Activated CD4-positive, alpha-beta memory T cell treated with anti-CD3 and anti-CD28 coated beads for 36 hours (primary cell): ENCODE measurements at regions not wholly inside any gene's neighbourhood (a gene's known extent, or its start where the extent isn't known, plus 50 kb on each side); places are given as distances from the start of the nearest gene placed in this dataset.
"Not testable (repeated sequence)": the region's sequence is repeated elsewhere in the genome, so short reads cannot be mapped to it uniquely, and the experiment has no call there.

ENCODE experiments used
- CTCF ChIA-PET: fragments of 350-600 bp; sonication (Branson Sonifier 250); formaldehyde crosslinking; loops from one replicate; lab custom pipeline; 2021; ENCODE audit warnings: antibody characterized with exemption, inconsistent platforms; lab: Charles Lee
- POLR2A ChIA-PET: fragments of 350-600 bp; sonication (Branson Sonifier 250); formaldehyde crosslinking; loops from one replicate; lab custom pipeline; 2021; ENCODE audit warnings: antibody characterized with exemption; lab: Charles Lee
- DNase-seq: peaks from one replicate; pipeline ENCODE4 v3.0.0-alpha.2; 2020
- H3K27ac Mint-ChIP-seq: one replicate; pipeline ENCODE4 v1.8.0; 2021; ENCODE audit warnings: mixed read lengths
- H3K27me3 Mint-ChIP-seq: one replicate; pipeline ENCODE4 v1.8.0; 2021; ENCODE audit warnings: mixed read lengths
- H3K36me3 Mint-ChIP-seq: one replicate; pipeline ENCODE4 v1.8.0; 2021; ENCODE audit warnings: mixed read lengths
- H3K4me1 Mint-ChIP-seq: one replicate; pipeline ENCODE4 v1.8.0; 2021; ENCODE audit warnings: low read depth, mixed read lengths
- H3K4me3 Mint-ChIP-seq: one replicate; pipeline ENCODE4 v1.8.0; 2021; ENCODE audit warnings: mild to moderate bottlenecking, mixed read lengths
- H3K9me3 Mint-ChIP-seq: one replicate; pipeline ENCODE4 v1.8.0; 2021; ENCODE audit warnings: mixed read lengths
- intact Hi-C: fragments of 100-400 bp; cut with micrococcal nuclease; formaldehyde crosslinking; loops from one replicate; pipeline ENCODE4 v1.15.1; 2023

GRCh38 chr16:75969120-75969519, 242.8 kb upstream of the CPHXL start:
- POLR2A ChIA-PET, intact Hi-C loops, CTCF ChIA-PET, H3K4me1 Mint-ChIP-seq, H3K27me3 Mint-ChIP-seq, DNase-seq, H3K9me3 Mint-ChIP-seq, H3K36me3 Mint-ChIP-seq, H3K27ac Mint-ChIP-seq, H3K4me3 Mint-ChIP-seq: not testable (repeated sequence)

- CTCF ChIA-PET = no interaction called here
Observed at GRCh38 chr16:75971334-75971733, 245.0 kb upstream of the CPHXL start.

GRCh38 chr16:75983296-75983695, 257.0 kb upstream of the CPHXL start:
- Mint-ChIP-seq H3K4me1 (no peaks in the 10 kb centered on the region), H3K36me3 (no peaks in the 10 kb centered on the region), H3K27me3 (no peaks in the 10 kb centered on the region), H3K27ac (no peak overlapping the region), H3K9me3 (no peaks in the 10 kb centered on the region), H3K4me3 (no peak overlapping the region)
- ChIA-PET POLR2A (no interaction called here), CTCF (no interaction called here)
- DNase-seq = no peak
- intact Hi-C loops = no loop called here

More at GRCh38 chr16:75971334-75971733, 245.0 kb upstream of the CPHXL start:
- POLR2A ChIA-PET = no interaction called here
- no peak overlapping the region for H3K4me3 Mint-ChIP-seq
- no peaks in the 10 kb centered on the region for H3K4me1 Mint-ChIP-seq
- no peaks in the 10 kb centered on the region for H3K9me3 Mint-ChIP-seq
- no peak overlapping the region for H3K27ac Mint-ChIP-seq
- no peak for DNase-seq
- H3K36me3 Mint-ChIP-seq = no peaks in the 10 kb centered on the region
- intact Hi-C loops = no loop called here
- no peaks in the 10 kb centered on the region for H3K27me3 Mint-ChIP-seq

- Mint-ChIP-seq H3K4me3 (no peak overlapping the region), H3K9me3 (no peaks in the 10 kb centered on the region), H3K27me3 (no peaks in the 10 kb centered on the region), H3K4me1 (no peaks in the 10 kb centered on the region), H3K27ac (no peak overlapping the region), H3K36me3 (no peaks in the 10 kb centered on the region)
- ChIA-PET CTCF (no interaction called here), POLR2A (no interaction called here)
- intact Hi-C loops = no loop called here
- no peak for DNase-seq
Observed at GRCh38 chr16:75983741-75984381, 257.6 kb upstream of the CPHXL start.

- Mint-ChIP-seq H3K9me3 (no peaks in the 10 kb centered on the region), H3K4me3 (no peak overlapping the region), H3K4me1 (no peaks in the 10 kb centered on the region), H3K36me3 (no peaks in the 10 kb centered on the region), H3K27me3 (no peaks in the 10 kb centered on the region), H3K27ac (no peak overlapping the region)
- intact Hi-C loops = no loop called here
- ChIA-PET POLR2A (no interaction called here), CTCF (no interaction called here)
- no peak for DNase-seq
Observed at GRCh38 chr16:75987323-75987722, 261.0 kb upstream of the CPHXL start.

GRCh38 chr16:75996491-75996890, 270.2 kb upstream of the CPHXL start:
- H3K27me3 Mint-ChIP-seq = no peaks in the 10 kb centered on the region
- CTCF ChIA-PET = no interaction called here
- intact Hi-C loops = no loop called here
- POLR2A ChIA-PET = no interaction called here
- H3K27ac Mint-ChIP-seq = no peak overlapping the region
- peaks cover 8% of the 10 kb centered on the region for H3K9me3 Mint-ChIP-seq
- DNase-seq = no peak
- H3K4me1 Mint-ChIP-seq = no peaks in the 10 kb centered on the region
- no peaks in the 10 kb centered on the region for H3K36me3 Mint-ChIP-seq
- H3K4me3 Mint-ChIP-seq = no peak overlapping the region

GRCh38 chr16:75997606-75998005, 271.3 kb upstream of the CPHXL start:
- H3K4me3 Mint-ChIP-seq = no peak overlapping the region
- intact Hi-C loops = no loop called here
- CTCF ChIA-PET = no interaction called here
- no peaks in the 10 kb centered on the region for H3K27me3 Mint-ChIP-seq
- H3K27ac Mint-ChIP-seq = no peak overlapping the region
- peaks cover 10% of the 10 kb centered on the region for H3K9me3 Mint-ChIP-seq
- H3K36me3 Mint-ChIP-seq = no peaks in the 10 kb centered on the region
- H3K4me1 Mint-ChIP-seq = no peaks in the 10 kb centered on the region
- POLR2A ChIA-PET = no interaction called here
- no peak for DNase-seq

GRCh38 chr16:76007645-76008044, 269.6 kb upstream of the CNTNAP4 start:
- H3K4me3 Mint-ChIP-seq = no peak overlapping the region
- H3K9me3 Mint-ChIP-seq = no peaks in the 10 kb centered on the region
- no peak overlapping the region for H3K27ac Mint-ChIP-seq
- DNase-seq = no peak
- no peaks in the 10 kb centered on the region for H3K36me3 Mint-ChIP-seq
- H3K4me1 Mint-ChIP-seq = no peaks in the 10 kb centered on the region
- ChIA-PET CTCF (no interaction called here), POLR2A (no interaction called here)
- intact Hi-C loops = no loop called here
- H3K27me3 Mint-ChIP-seq = no peaks in the 10 kb centered on the region

GRCh38 chr16:76023835-76024234, 253.4 kb upstream of the CNTNAP4 start:
- ChIA-PET CTCF (no interaction called here), POLR2A (no interaction called here)
- H3K4me3 Mint-ChIP-seq = no peak overlapping the region
- no peaks in the 10 kb centered on the region for H3K36me3 Mint-ChIP-seq
- no peak for DNase-seq
- H3K27me3 Mint-ChIP-seq = no peaks in the 10 kb centered on the region
- H3K9me3 Mint-ChIP-seq = no peaks in the 10 kb centered on the region
- H3K4me1 Mint-ChIP-seq = no peaks in the 10 kb centered on the region
- intact Hi-C loops = no loop called here
- no peak overlapping the region for H3K27ac Mint-ChIP-seq

- Mint-ChIP-seq H3K36me3 (no peaks in the 10 kb centered on the region), H3K4me3 (no peak overlapping the region), H3K9me3 (peaks cover 16% of the 10 kb centered on the region), H3K4me1 (no peaks in the 10 kb centered on the region), H3K27ac (no peak overlapping the region), H3K27me3 (no peaks in the 10 kb centered on the region)
- CTCF ChIA-PET = no interaction called here
- intact Hi-C loops = no loop called here
- no peak for DNase-seq
- POLR2A ChIA-PET = no interaction called here
Observed at GRCh38 chr16:76035689-76036088, 241.5 kb upstream of the CNTNAP4 start.

- Mint-ChIP-seq H3K4me1 (no peaks in the 10 kb centered on the region), H3K27me3 (no peaks in the 10 kb centered on the region), H3K4me3 (no peak overlapping the region), H3K9me3 (peaks cover 16% of the 10 kb centered on the region), H3K36me3 (no peaks in the 10 kb centered on the region), H3K27ac (no peak overlapping the region)
- POLR2A ChIA-PET = no interaction called here
- intact Hi-C loops = no loop called here
- no peak for DNase-seq
- CTCF ChIA-PET = no interaction called here
Observed at GRCh38 chr16:76038097-76038496, 239.1 kb upstream of the CNTNAP4 start.

- no peaks in the 10 kb centered on the region for H3K36me3 Mint-ChIP-seq
- H3K27me3 Mint-ChIP-seq = no peaks in the 10 kb centered on the region
- H3K27ac Mint-ChIP-seq = no peak overlapping the region
- no peak for DNase-seq
- intact Hi-C loops = no loop called here
- ChIA-PET POLR2A (no interaction called here), CTCF (no interaction called here)
- H3K9me3 Mint-ChIP-seq = peaks cover 12% of the 10 kb centered on the region
- no peaks in the 10 kb centered on the region for H3K4me1 Mint-ChIP-seq
- H3K4me3 Mint-ChIP-seq = no peak overlapping the region
Observed at GRCh38 chr16:76052725-76053124, 224.5 kb upstream of the CNTNAP4 start.

- POLR2A ChIA-PET = no interaction called here
- H3K36me3 Mint-ChIP-seq = no peaks in the 10 kb centered on the region
- intact Hi-C loops = no loop called here
- H3K27me3 Mint-ChIP-seq = no peaks in the 10 kb centered on the region
- no peak overlapping the region for H3K4me3 Mint-ChIP-seq
- H3K9me3 Mint-ChIP-seq = peaks cover 11% of the 10 kb centered on the region
- DNase-seq = no peak
- no peak overlapping the region for H3K27ac Mint-ChIP-seq
- no peaks in the 10 kb centered on the region for H3K4me1 Mint-ChIP-seq
- CTCF ChIA-PET = no interaction called here
Observed at GRCh38 chr16:76059186-76059585, 218.0 kb upstream of the CNTNAP4 start.
